Keratinocyte (primary cell): ENCODE measurements at regions not wholly inside any gene's neighbourhood (a gene's known extent, or its start where the extent isn't known, plus 50 kb on each side); places are given as distances from the start of the nearest gene placed in this dataset.

Experiments
- DNase-seq: peaks from one replicate; pipeline ENCODE4 v3.0.0-alpha.2; 2011; ENCODE audit warnings: low read depth, missing footprints, low spot score
- FAIRE-seq: peaks from 2 replicates; lab custom pipeline; 2011; peaks lifted over from hg19 to GRCh38; lab: Jason Lieb, UNC
- H2AFZ ChIP-seq: 2 replicates; pipeline ENCODE4 v1.6.0; 2012; ENCODE audit warnings: low read length, control low read depth, inconsistent platforms; ENCODE audit not compliant: control insufficient read depth
- H3K27ac ChIP-seq: 2 replicates; pipeline ENCODE4 v1.5.1; 2011; ENCODE audit warnings: low read length; ENCODE audit not compliant: control insufficient read depth, insufficient read depth
- H3K27me3 ChIP-seq: 3 replicates; pipeline ENCODE4 v1.6.0; 2011; ENCODE audit warnings: low read length; ENCODE audit not compliant: control insufficient read depth, insufficient read depth; ENCODE audit errors: extremely low read depth
- H3K36me3 ChIP-seq, 2 experiments: 2 replicates in 1 of 2; 3 replicates in 1 of 2; pipeline ENCODE4 v1.5.1; 2011; ENCODE audit warnings: low read length in 2 of 2, mild to moderate bottlenecking in 1 of 2; ENCODE audit not compliant: control insufficient read depth in 2 of 2, insufficient read depth in 2 of 2; ENCODE audit errors: extremely low read depth in 1 of 2
- H3K4me1 ChIP-seq: 3 replicates; pipeline ENCODE4 v1.5.1; 2011; ENCODE audit warnings: low read length; ENCODE audit not compliant: control insufficient read depth, insufficient read depth; ENCODE audit errors: extremely low read depth
- H3K4me2 ChIP-seq: 3 replicates; pipeline ENCODE4 v1.6.0; 2011; ENCODE audit warnings: low read depth, low read length; ENCODE audit not compliant: control insufficient read depth, insufficient read depth; ENCODE audit errors: extremely low read depth
- H3K4me3 ChIP-seq, 3 experiments: fragments of 200-600 bp in 1 of 3; sonication (generic) in 1 of 3; 2 replicates in 2 of 3; 3 replicates in 1 of 3; pipeline ENCODE4 v1.5.1; 2011 to 2016; ENCODE audit warnings: low read length in 3 of 3, mild to moderate bottlenecking in 3 of 3, control low read depth in 2 of 3, inconsistent platforms in 1 of 3, low read depth in 1 of 3, mixed read lengths in 1 of 3, mixed run types in 1 of 3, moderate library complexity in 1 of 3; ENCODE audit not compliant: control insufficient read depth in 2 of 3, insufficient read depth in 2 of 3; ENCODE audit errors: extremely low read depth in 1 of 3
- H3K79me2 ChIP-seq: 2 replicates; pipeline ENCODE4 v1.6.0; 2012; ENCODE audit warnings: low read length; ENCODE audit not compliant: control insufficient read depth, insufficient read depth
- H3K9ac ChIP-seq: 3 replicates; pipeline ENCODE4 v1.6.0; 2011; ENCODE audit warnings: low read length; ENCODE audit not compliant: control insufficient read depth, insufficient read depth; ENCODE audit errors: extremely low read depth
- H3K9me1 ChIP-seq: 3 replicates; pipeline ENCODE4 v1.6.0; 2011; ENCODE audit warnings: low read length; ENCODE audit not compliant: control insufficient read depth, insufficient read depth; ENCODE audit errors: extremely low read depth
- H3K9me3 ChIP-seq: 2 replicates; pipeline ENCODE4 v1.5.1; 2012; ENCODE audit warnings: low read depth, low read length; ENCODE audit not compliant: control insufficient read depth
- H4K20me1 ChIP-seq: 3 replicates; pipeline ENCODE4 v1.6.0; 2011; ENCODE audit warnings: low read length; ENCODE audit not compliant: control insufficient read depth, insufficient read depth; ENCODE audit errors: extremely low read depth
- EZH2 ChIP-seq: IDR thresholded peaks from one replicate; pipeline ENCODE4 v1.6.1; 2012; ENCODE audit warnings: inconsistent platforms, mild to moderate bottlenecking, low read length, moderate library complexity
- dilution Hi-C: fragments of 300-500 bp; cut with MboI; formaldehyde crosslinking; loops from one replicate; pipeline ENCODE4 v1.7.0; 2020; ENCODE audit warnings: low sequenced_read_pairs; ENCODE audit not compliant: extremely low pct_ligation_motif_present
- TF ChIP-seq, protein P1 (sequence below), 3 experiments: IDR thresholded peaks in 1 of 3; conservative IDR thresholded peaks in 1 of 3; optimal IDR thresholded peaks in 1 of 3; 2 replicates in 2 of 3; 3 replicates in 1 of 3; pipeline versions ENCODE3 to v1.5.1; 2011; ENCODE audit warnings: low read length in 3 of 3, mild to moderate bottlenecking in 3 of 3, moderate library complexity in 2 of 3, control low read depth in 1 of 3, inconsistent platforms in 1 of 3; ENCODE audit not compliant: insufficient read depth in 2 of 3; ENCODE audit errors: extremely low read depth in 1 of 3

DNA sequence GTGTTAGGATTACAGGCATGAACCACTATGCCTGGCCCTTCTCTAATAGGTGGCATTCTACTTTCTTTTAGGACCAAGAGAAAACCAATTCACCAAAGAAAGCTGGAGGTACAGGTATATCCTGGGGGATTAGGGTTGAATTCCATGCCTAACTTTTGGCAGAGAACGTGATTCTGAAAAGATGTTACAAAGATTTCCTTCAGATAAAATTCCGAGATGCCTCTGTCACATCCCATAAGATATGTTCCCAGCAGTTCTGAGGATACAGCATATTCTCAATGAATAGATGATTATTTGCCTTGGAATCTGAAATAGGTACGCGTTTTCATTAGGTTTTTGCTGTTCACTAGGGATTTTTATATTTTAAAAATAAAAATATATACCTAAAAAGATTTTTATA, 111.9 kb upstream of the KRAS start:
- Histone ChIP-seq H4K20me1 (no peaks in the 10 kb centered on the region), H3K9ac (no peak overlapping the region), H3K4me2 (peak overlapping the region; percentile 11), H3K9me1 (no peaks in the 10 kb centered on the region), H3K36me3 (no peaks in the 10 kb centered on the region), H3K79me2 (no peaks in the 10 kb centered on the region), H3K27me3 (no peaks in the 10 kb centered on the region), H3K9me3 (no peaks in the 10 kb centered on the region), H3K4me1 (peaks cover 12% of the 10 kb centered on the region), H3K27ac (peak overlapping the region; percentile 17), H3K4me3 (no peak overlapping the region), H2AFZ (no peak overlapping the region)
- dilution Hi-C loops = no loop called here
- peak; percentile 51 for FAIRE-seq
- no peak for DNase-seq
- TF ChIP-seq, protein P1, sequence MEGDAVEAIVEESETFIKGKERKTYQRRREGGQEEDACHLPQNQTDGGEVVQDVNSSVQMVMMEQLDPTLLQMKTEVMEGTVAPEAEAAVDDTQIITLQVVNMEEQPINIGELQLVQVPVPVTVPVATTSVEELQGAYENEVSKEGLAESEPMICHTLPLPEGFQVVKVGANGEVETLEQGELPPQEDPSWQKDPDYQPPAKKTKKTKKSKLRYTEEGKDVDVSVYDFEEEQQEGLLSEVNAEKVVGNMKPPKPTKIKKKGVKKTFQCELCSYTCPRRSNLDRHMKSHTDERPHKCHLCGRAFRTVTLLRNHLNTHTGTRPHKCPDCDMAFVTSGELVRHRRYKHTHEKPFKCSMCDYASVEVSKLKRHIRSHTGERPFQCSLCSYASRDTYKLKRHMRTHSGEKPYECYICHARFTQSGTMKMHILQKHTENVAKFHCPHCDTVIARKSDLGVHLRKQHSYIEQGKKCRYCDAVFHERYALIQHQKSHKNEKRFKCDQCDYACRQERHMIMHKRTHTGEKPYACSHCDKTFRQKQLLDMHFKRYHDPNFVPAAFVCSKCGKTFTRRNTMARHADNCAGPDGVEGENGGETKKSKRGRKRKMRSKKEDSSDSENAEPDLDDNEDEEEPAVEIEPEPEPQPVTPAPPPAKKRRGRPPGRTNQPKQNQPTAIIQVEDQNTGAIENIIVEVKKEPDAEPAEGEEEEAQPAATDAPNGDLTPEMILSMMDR (optimal IDR thresholded peaks at IDR 0.05 in 1 of 3, IDR thresholded peaks at IDR 0.05 in 1 of 3, conservative IDR thresholded peaks at IDR 0.05 in 1 of 3; ENCODE audit: extremely low read depth in 1 of 3, insufficient read depth in 2 of 3, low read length in 3 of 3) = no peak
- no peak for TF ChIP-seq EZH2

DNA sequence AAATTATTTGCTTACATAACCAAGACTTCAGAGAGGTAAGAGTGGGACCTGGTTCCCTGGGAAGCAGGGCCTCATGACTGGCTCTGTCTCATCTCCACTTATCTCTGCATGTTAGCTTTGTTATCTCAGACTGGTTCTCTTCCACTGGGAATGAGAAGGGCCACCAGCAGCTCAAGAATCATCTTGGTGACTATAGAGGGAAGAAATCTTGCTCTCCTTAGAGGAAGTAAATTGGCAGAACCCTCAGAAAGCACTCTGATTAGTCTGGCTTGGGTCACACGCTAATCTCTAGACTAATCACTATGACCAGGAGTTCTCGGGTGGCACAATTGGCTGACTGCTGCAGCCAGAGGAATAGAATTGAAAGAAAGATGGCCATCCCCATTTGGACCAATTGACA, 110.8 kb upstream of the KRAS start:
- Histone ChIP-seq H3K9me3 (no peaks in the 10 kb centered on the region), H2AFZ (peak overlapping the region; percentile 49), H3K79me2 (no peaks in the 10 kb centered on the region), H3K27ac (no peak overlapping the region), H3K4me3 (no peak overlapping the region), H3K27me3 (no peaks in the 10 kb centered on the region), H3K36me3 (no peaks in the 10 kb centered on the region), H3K4me2 (no peak overlapping the region), H3K9ac (no peak overlapping the region), H3K9me1 (no peaks in the 10 kb centered on the region), H3K4me1 (peaks cover 12% of the 10 kb centered on the region), H4K20me1 (no peaks in the 10 kb centered on the region)
- no peak for TF ChIP-seq EZH2
- TF ChIP-seq, protein P1 (optimal IDR thresholded peaks at IDR 0.05 in 1 of 3, IDR thresholded peaks at IDR 0.05 in 1 of 3, conservative IDR thresholded peaks at IDR 0.05 in 1 of 3; ENCODE audit: extremely low read depth in 1 of 3, insufficient read depth in 2 of 3, low read length in 3 of 3) = no peak
- dilution Hi-C loops = no loop called here
- no peak for DNase-seq
- peak; percentile 66 for FAIRE-seq
